GM12878 (cell line): ENCODE measurements at regions not wholly inside any gene's neighbourhood (a gene's known extent, or its start where the extent isn't known, plus 50 kb on each side); places are given as distances from the start of the nearest gene placed in this dataset.

Source experiments
- ATAC-seq: fragments of 200-7000 bp; cut with Tn5 transposase; 3 replicates; pipeline ENCODE4 v1.9.1; 2020; ENCODE audit warnings: mild to moderate bottlenecking, moderate library complexity
- BruUV-seq: library from RNA; stranded (reverse); fragments of 400-500 nt; replicated peaks from 2 replicates; lab custom pipeline; 2021; lab: Mats Ljungman, UMichigan
- CTCF ChIA-PET: fragments of 300-600 bp; sonication (Branson Sonifier 250); formaldehyde crosslinking; extraction: SDS; loops from one replicate; lab custom pipeline; 2021; ENCODE audit warnings: inconsistent platforms; lab: Yijun Ruan, JAX
- POLR2A ChIA-PET: fragments of 350-600 bp; formaldehyde crosslinking; extraction: SDS; loops from one replicate; lab custom pipeline; 2021; ENCODE audit warnings: inconsistent platforms; lab: Charles Lee
- RAD21 ChIA-PET: fragments of 300-600 bp; sonication (Branson Sonifier 250); formaldehyde crosslinking; loops from one replicate; lab custom pipeline; 2023; ENCODE audit warnings: antibody characterized with exemption; ENCODE audit not compliant: unreplicated experiment; lab: Charles Lee
- SMC1A ChIA-PET: fragments of 300-600 bp; sonication (Branson Sonifier 250); formaldehyde crosslinking; loops from one replicate; lab custom pipeline; 2023; ENCODE audit not compliant: unreplicated experiment, uncharacterized antibody; lab: Charles Lee
- DNase-seq: peaks from one replicate; pipeline ENCODE4 v3.0.0-alpha.2; 2011; ENCODE audit warnings: low read depth, low spot score
- FAIRE-seq: peaks from 3 replicates; lab custom pipeline; 2011; peaks lifted over from hg19 to GRCh38; lab: Jason Lieb, UNC
- H2AFZ ChIP-seq: 2 replicates; pipeline ENCODE4 v1.6.0; 2011; ENCODE audit warnings: low read depth, low read length, control low read depth; ENCODE audit not compliant: control insufficient read depth
- H3K27ac ChIP-seq: 2 replicates; pipeline ENCODE4 v1.5.1; 2011; ENCODE audit warnings: control low read depth; ENCODE audit not compliant: control insufficient read depth, insufficient read depth
- H3K27me3 ChIP-seq, 2 experiments: replicated peaks in 1 of 2; 2 replicates each; pipeline versions ENCODE4 v1.6.0 to v1.6.1; 2011; ENCODE audit warnings: low read length in 1 of 2; ENCODE audit not compliant: control insufficient read depth in 2 of 2, insufficient read depth in 2 of 2
- H3K36me3 ChIP-seq, 2 experiments: 2 replicates each; pipeline ENCODE4 v1.5.1; 2011; ENCODE audit warnings: low read length in 1 of 2; ENCODE audit not compliant: control insufficient read depth in 2 of 2, insufficient read depth in 2 of 2
- H3K4me1 ChIP-seq: 2 replicates; pipeline ENCODE4 v1.6.1; 2011; ENCODE audit warnings: mild to moderate bottlenecking, low read length, moderate library complexity, mixed read lengths; ENCODE audit not compliant: control insufficient read depth, insufficient read depth
- H3K4me2 ChIP-seq: 2 replicates; pipeline ENCODE4 v1.6.0; 2011; ENCODE audit warnings: control low read depth; ENCODE audit not compliant: control insufficient read depth, insufficient read depth
- H3K4me3 ChIP-seq: fragments of 200-600 bp; sonication (generic); 2 replicates; pipeline ENCODE4 v1.5.1; 2016
- H3K79me2 ChIP-seq: 2 replicates; pipeline ENCODE4 v1.6.0; 2011; ENCODE audit warnings: low read length; ENCODE audit not compliant: control insufficient read depth, insufficient read depth
- H3K9ac ChIP-seq: 2 replicates; pipeline ENCODE4 v1.8.0; 2011; ENCODE audit warnings: low read length, control low read depth, mixed read lengths; ENCODE audit not compliant: control insufficient read depth, insufficient read depth
- H3K9me3 ChIP-seq: replicated peaks from 3 replicates; pipeline ENCODE4 v1.5.1; 2011; ENCODE audit warnings: mild to moderate bottlenecking, low read length; ENCODE audit not compliant: control insufficient read depth, insufficient read depth
- H4K20me1 ChIP-seq: 2 replicates; pipeline ENCODE4 v1.6.0; 2011; ENCODE audit not compliant: control insufficient read depth, insufficient read depth
- BMI1 ChIP-seq: fragments of 450-650 bp; IDR thresholded peaks from 2 replicates; pipeline ENCODE4 v1.6.1; 2016; ENCODE audit warnings: mild to moderate bottlenecking, moderate library complexity, borderline replicate concordance
- BRCA1 ChIP-seq: IDR thresholded peaks from 2 replicates; pipeline ENCODE4 v1.6.1; 2011; ENCODE audit warnings: low read depth, low read length, improper control_type of control experiment
- CEBPZ ChIP-seq: fragments of 150-350 bp; IDR thresholded peaks from 2 replicates; pipeline ENCODE4 v1.6.1; 2016; ENCODE audit warnings: low read depth, low read length
- CTCF ChIP-seq, 3 experiments: IDR thresholded peaks in 2 of 3; conservative IDR thresholded peaks in 1 of 3; 2 replicates each; pipeline ENCODE4 v1.5.1; 2011; ENCODE audit warnings: low read depth in 3 of 3, low read length in 3 of 3, mild to moderate bottlenecking in 3 of 3, control low read depth in 2 of 3, moderate library complexity in 2 of 3, inconsistent platforms in 1 of 3, mixed read lengths in 1 of 3; ENCODE audit not compliant: control insufficient read depth in 2 of 3, insufficient read depth in 1 of 3; ENCODE audit errors: extremely low read depth in 1 of 3
- HDAC2 ChIP-seq: fragments of 200-600 bp; sonication (generic); IDR thresholded peaks from 2 replicates; pipeline ENCODE4 v1.6.1; 2017
- JUNB ChIP-seq: IDR thresholded peaks from 2 replicates; pipeline ENCODE4 v1.6.1; 2016; ENCODE audit warnings: antibody characterized with exemption, mild to moderate bottlenecking
- POU2F2 ChIP-seq: IDR thresholded peaks from 3 replicates; pipeline ENCODE4 v1.6.1; 2011; ENCODE audit warnings: low read depth, mild to moderate bottlenecking, low read length, borderline replicate concordance
- RBBP5 ChIP-seq: fragments of 200-600 bp; sonication (generic); conservative IDR thresholded peaks from 2 replicates; pipeline ENCODE4 v1.6.1; 2016
- SMAD5 ChIP-seq: IDR thresholded peaks from 2 replicates; pipeline ENCODE4 v1.6.1; 2016; ENCODE audit warnings: antibody characterized with exemption, low read depth
- TAF1 ChIP-seq: IDR thresholded peaks from 2 replicates; pipeline ENCODE4 v1.6.1; 2011; ENCODE audit warnings: mild to moderate bottlenecking, low read depth, low read length, borderline replicate concordance
- TCF7 ChIP-seq: IDR thresholded peaks from 2 replicates; pipeline ENCODE4 v1.6.1; 2014; ENCODE audit warnings: antibody characterized with exemption, borderline replicate concordance
- ZNF24 ChIP-seq: fragments of 450-650 bp; IDR thresholded peaks from 2 replicates; pipeline ENCODE4 v1.6.1; 2017; ENCODE audit warnings: antibody characterized with exemption, mild to moderate bottlenecking
- WGBS: methylation state at CpG from one replicate; pipeline ENCODE4 v1.1.6; 2016; ENCODE audit warnings: low lambda C conversion rate; ENCODE audit not compliant: insufficient replicate concordance, insufficient coverage; ENCODE audit errors: missing lambda C conversion rate; 5-methylcytosine and 5-hydroxymethylcytosine counted together
- in situ Hi-C: fragments of 300-500 bp; cut with MboI; formaldehyde crosslinking; loops from 9 replicates; pipeline ENCODE4 v1.14.3; 2018; ENCODE audit warnings: mixed read lengths
- intact Hi-C: fragments of 100-400 bp; cut with micrococcal nuclease; formaldehyde crosslinking; loops from one replicate; pipeline ENCODE4 v1.14.2; 2022; ENCODE audit not compliant: unreplicated experiment

- DNase-seq, result no peak
- Histone ChIP-seq H2AFZ (no peak overlapping the region), H3K4me2 (no peak overlapping the region), H3K9ac (no peak overlapping the region), H3K36me3 (no peaks in the 10 kb centered on the region), H4K20me1 (no peaks in the 10 kb centered on the region), H3K4me3 (no peak overlapping the region), H3K9me3 (no peaks in the 10 kb centered on the region), H3K4me1 (no peaks in the 10 kb centered on the region)
- no peak for FAIRE-seq
- 36% methylated on average over 6 of the region's 6 CpGs for WGBS
- intact Hi-C loops, result no loop called here
- BruUV-seq, result no TSS peak
- RAD21 ChIA-PET, result no interaction called here
- POLR2A ChIA-PET, result no interaction called here
- TF ChIP-seq TAF1, result no peak
- TF ChIP-seq JUNB, result no peak
- no peak for TF ChIP-seq ZNF24
- TF ChIP-seq SMAD5, result no peak
- no peak for TF ChIP-seq HDAC2
- no peak for TF ChIP-seq POU2F2
- TF ChIP-seq CEBPZ, result no peak
- TF ChIP-seq BMI1, result no peak
- no peak for TF ChIP-seq RBBP5
- TF ChIP-seq CTCF (IDR thresholded peaks at IDR 0.05 in 2 of 3, conservative IDR thresholded peaks at IDR 0.05 in 1 of 3; ENCODE audit: control insufficient read depth in 2 of 3, extremely low read depth in 1 of 3, insufficient read depth in 1 of 3, low read depth in 3 of 3, low read length in 3 of 3), result no peak
- no peak for TF ChIP-seq BRCA1
- TF ChIP-seq TCF7, result no peak
- TF ChIP-seq, all 136 proteins: peak for 0
- ChIA-PET CTCF (interaction anchor here (0.5 kb wide), 1 partner anchor 274 kb away, joined by 5 read pairs; no protein-coding TSS in a partner anchor), SMC1A (no interaction called here)
- Histone ChIP-seq H3K79me2 (no peaks in the 10 kb centered on the region), H3K27ac (no peak overlapping the region), H3K27me3 (no peaks in the 10 kb centered on the region)
- in situ Hi-C loops, result no loop called here
- ATAC-seq, result no peak
Measured at GRCh38 chr5:33049298-33049697, 338.2 kb downstream of the NPR3 start.
